GM12878 (cell line): ENCODE measurements at regions not wholly inside any gene's neighbourhood (a gene's known extent, or its start where the extent isn't known, plus 50 kb on each side); places are given as distances from the start of the nearest gene placed in this dataset.

Experiments used
- ATAC-seq: fragments of 200-7000 bp; cut with Tn5 transposase; 3 replicates; pipeline ENCODE4 v1.9.1; 2020; ENCODE audit warnings: mild to moderate bottlenecking, moderate library complexity
- BruUV-seq: library from RNA; stranded (reverse); fragments of 400-500 nt; replicated peaks from 2 replicates; lab custom pipeline; 2021; lab: Mats Ljungman, UMichigan
- CTCF ChIA-PET: fragments of 300-600 bp; sonication (Branson Sonifier 250); formaldehyde crosslinking; extraction: SDS; loops from one replicate; lab custom pipeline; 2021; ENCODE audit warnings: inconsistent platforms; lab: Yijun Ruan, JAX
- POLR2A ChIA-PET: fragments of 350-600 bp; formaldehyde crosslinking; extraction: SDS; loops from one replicate; lab custom pipeline; 2021; ENCODE audit warnings: inconsistent platforms; lab: Charles Lee
- RAD21 ChIA-PET: fragments of 300-600 bp; sonication (Branson Sonifier 250); formaldehyde crosslinking; loops from one replicate; lab custom pipeline; 2023; ENCODE audit warnings: antibody characterized with exemption; ENCODE audit not compliant: unreplicated experiment; lab: Charles Lee
- SMC1A ChIA-PET: fragments of 300-600 bp; sonication (Branson Sonifier 250); formaldehyde crosslinking; loops from one replicate; lab custom pipeline; 2023; ENCODE audit not compliant: unreplicated experiment, uncharacterized antibody; lab: Charles Lee
- DNase-seq: peaks from one replicate; pipeline ENCODE4 v3.0.0-alpha.2; 2011; ENCODE audit warnings: low read depth, low spot score
- FAIRE-seq: peaks from 3 replicates; lab custom pipeline; 2011; peaks lifted over from hg19 to GRCh38; lab: Jason Lieb, UNC
- H2AFZ ChIP-seq: 2 replicates; pipeline ENCODE4 v1.6.0; 2011; ENCODE audit warnings: low read depth, low read length, control low read depth; ENCODE audit not compliant: control insufficient read depth
- H3K27ac ChIP-seq: 2 replicates; pipeline ENCODE4 v1.5.1; 2011; ENCODE audit warnings: control low read depth; ENCODE audit not compliant: control insufficient read depth, insufficient read depth
- H3K27me3 ChIP-seq, 2 experiments: replicated peaks in 1 of 2; 2 replicates each; pipeline versions ENCODE4 v1.6.0 to v1.6.1; 2011; ENCODE audit warnings: low read length in 1 of 2; ENCODE audit not compliant: control insufficient read depth in 2 of 2, insufficient read depth in 2 of 2
- H3K36me3 ChIP-seq, 2 experiments: 2 replicates each; pipeline ENCODE4 v1.5.1; 2011; ENCODE audit warnings: low read length in 1 of 2; ENCODE audit not compliant: control insufficient read depth in 2 of 2, insufficient read depth in 2 of 2
- H3K4me1 ChIP-seq: 2 replicates; pipeline ENCODE4 v1.6.1; 2011; ENCODE audit warnings: mild to moderate bottlenecking, low read length, moderate library complexity, mixed read lengths; ENCODE audit not compliant: control insufficient read depth, insufficient read depth
- H3K4me2 ChIP-seq: 2 replicates; pipeline ENCODE4 v1.6.0; 2011; ENCODE audit warnings: control low read depth; ENCODE audit not compliant: control insufficient read depth, insufficient read depth
- H3K4me3 ChIP-seq: fragments of 200-600 bp; sonication (generic); 2 replicates; pipeline ENCODE4 v1.5.1; 2016
- H3K79me2 ChIP-seq: 2 replicates; pipeline ENCODE4 v1.6.0; 2011; ENCODE audit warnings: low read length; ENCODE audit not compliant: control insufficient read depth, insufficient read depth
- H3K9ac ChIP-seq: 2 replicates; pipeline ENCODE4 v1.8.0; 2011; ENCODE audit warnings: low read length, control low read depth, mixed read lengths; ENCODE audit not compliant: control insufficient read depth, insufficient read depth
- H3K9me3 ChIP-seq: replicated peaks from 3 replicates; pipeline ENCODE4 v1.5.1; 2011; ENCODE audit warnings: mild to moderate bottlenecking, low read length; ENCODE audit not compliant: control insufficient read depth, insufficient read depth
- H4K20me1 ChIP-seq: 2 replicates; pipeline ENCODE4 v1.6.0; 2011; ENCODE audit not compliant: control insufficient read depth, insufficient read depth
- BRCA1 ChIP-seq: IDR thresholded peaks from 2 replicates; pipeline ENCODE4 v1.6.1; 2011; ENCODE audit warnings: low read depth, low read length, improper control_type of control experiment
- CHD1 ChIP-seq: IDR thresholded peaks from 2 replicates; pipeline ENCODE4 v1.6.1; 2012; ENCODE audit warnings: low read depth, low read length, improper control_type of control experiment
- CHD4 ChIP-seq: fragments of 200-600 bp; sonication (generic); IDR thresholded peaks from 2 replicates; pipeline ENCODE4 v1.6.1; 2016; ENCODE audit warnings: mild to moderate bottlenecking
- FOS ChIP-seq: IDR thresholded peaks from 3 replicates; pipeline ENCODE4 v1.6.1; 2011; ENCODE audit warnings: borderline replicate concordance; ENCODE audit not compliant: insufficient read length; ENCODE audit errors: extremely low read depth
- IKZF1 ChIP-seq: fragments of 450-650 bp; conservative IDR thresholded peaks from 2 replicates; pipeline ENCODE4 v1.6.1; 2017; ENCODE audit warnings: antibody characterized with exemption, mild to moderate bottlenecking
- PKNOX1 ChIP-seq: fragments of 450-650 bp; IDR thresholded peaks from 2 replicates; pipeline ENCODE4 v1.6.1; 2016; ENCODE audit warnings: mild to moderate bottlenecking
- PML ChIP-seq: IDR thresholded peaks from 2 replicates; pipeline ENCODE4 v1.6.1; 2012; ENCODE audit warnings: low read length, inconsistent platforms
- RBBP5 ChIP-seq: fragments of 200-600 bp; sonication (generic); conservative IDR thresholded peaks from 2 replicates; pipeline ENCODE4 v1.6.1; 2016
- RCOR1 ChIP-seq: conservative IDR thresholded peaks from 2 replicates; pipeline ENCODE4 v1.6.1; 2012; ENCODE audit warnings: low read depth, low read length, improper control_type of control experiment
- SMARCA5 ChIP-seq: fragments of 450-650 bp; IDR thresholded peaks from 2 replicates; pipeline ENCODE4 v1.6.1; 2017; ENCODE audit warnings: mild to moderate bottlenecking
- SP1 ChIP-seq: IDR thresholded peaks from one replicate; pipeline ENCODE4 v1.6.1; 2011; ENCODE audit warnings: low read depth, low read length
- STAT1 ChIP-seq: fragments of 450-650 bp; conservative IDR thresholded peaks from 2 replicates; pipeline ENCODE4 v1.6.1; 2014; ENCODE audit warnings: antibody characterized with exemption, mild to moderate bottlenecking
- TARDBP ChIP-seq: IDR thresholded peaks from 2 replicates; pipeline ENCODE4 v1.6.1; 2016; ENCODE audit warnings: borderline replicate concordance
- TBL1XR1 ChIP-seq: IDR thresholded peaks from 2 replicates; pipeline ENCODE4 v1.6.1; 2012; ENCODE audit warnings: low read depth, low read length, improper control_type of control experiment
- ZNF384 ChIP-seq: IDR thresholded peaks from 2 replicates; pipeline ENCODE4 v1.6.1; 2012; ENCODE audit warnings: low read depth, mild to moderate bottlenecking, low read length, improper control_type of control experiment, borderline replicate concordance
- WGBS: methylation state at CpG from one replicate; pipeline ENCODE4 v1.1.6; 2016; ENCODE audit warnings: low lambda C conversion rate; ENCODE audit not compliant: insufficient replicate concordance, insufficient coverage; ENCODE audit errors: missing lambda C conversion rate; 5-methylcytosine and 5-hydroxymethylcytosine counted together
- in situ Hi-C: fragments of 300-500 bp; cut with MboI; formaldehyde crosslinking; loops from 9 replicates; pipeline ENCODE4 v1.14.3; 2018; ENCODE audit warnings: mixed read lengths
- intact Hi-C: fragments of 100-400 bp; cut with micrococcal nuclease; formaldehyde crosslinking; loops from one replicate; pipeline ENCODE4 v1.14.2; 2022; ENCODE audit not compliant: unreplicated experiment
- TF ChIP-seq, protein P1 (sequence below): IDR thresholded peaks from 2 replicates; pipeline ENCODE4 v1.6.1; 2011; ENCODE audit warnings: low read depth, mild to moderate bottlenecking, low read length, moderate library complexity, borderline replicate concordance; ENCODE audit errors: extremely low read depth

DNA sequence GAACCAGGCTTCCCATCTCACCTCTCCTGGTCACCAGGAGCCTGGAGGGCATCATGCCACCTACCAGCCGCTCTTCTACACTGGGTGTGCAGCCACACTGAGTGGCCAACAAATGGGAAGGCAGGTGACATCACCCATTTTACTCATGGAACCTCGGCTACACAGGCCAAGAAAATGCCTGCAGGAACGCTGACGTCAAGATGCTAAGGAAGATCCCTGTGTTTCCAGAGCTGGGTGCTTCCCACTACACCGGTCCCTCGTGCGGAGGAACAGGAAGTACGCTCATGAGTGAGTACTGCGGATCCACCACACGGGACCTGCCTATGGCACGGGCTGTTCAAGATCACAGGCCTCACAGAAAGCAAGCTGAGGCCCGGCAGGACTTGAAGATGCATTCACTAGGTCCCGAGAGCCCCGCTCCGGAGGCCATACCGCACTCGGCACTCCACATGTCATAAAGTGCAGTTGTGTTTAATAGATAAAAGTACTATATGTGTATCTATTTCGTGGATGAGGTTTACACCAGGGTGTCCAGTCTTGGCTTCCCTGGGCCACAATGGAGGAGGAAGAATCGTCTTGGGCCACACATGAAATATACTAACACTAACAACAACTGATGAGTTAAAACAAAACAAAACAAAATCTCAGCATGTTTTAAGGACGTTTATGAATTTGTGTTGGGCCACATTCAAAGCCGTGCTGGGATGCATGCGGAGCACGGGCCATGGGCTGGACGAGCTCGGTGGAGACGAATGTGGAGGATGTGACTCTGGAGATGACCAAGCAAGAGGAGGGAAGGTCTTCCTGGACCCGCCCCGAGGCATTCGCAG is 257.9 kb downstream of the THBS2 start:
- Histone ChIP-seq H3K36me3 (no peaks in the 10 kb centered on the region), H2AFZ (no peak overlapping the region), H3K9me3 (no peaks in the 10 kb centered on the region), H3K4me3 (no peak overlapping the region), H3K27ac (no peak overlapping the region), H3K79me2 (no peaks in the 10 kb centered on the region), H3K4me2 (no peak overlapping the region), H3K4me1 (no peaks in the 10 kb centered on the region), H3K27me3 (no peaks in the 10 kb centered on the region), H4K20me1 (no peaks in the 10 kb centered on the region), H3K9ac (no peak overlapping the region)
- POLR2A ChIA-PET, result no interaction called here
- ATAC-seq, result no peak
- no peak for FAIRE-seq
- in situ Hi-C loops, result no loop called here
- TF ChIP-seq PML (no peak), RCOR1 (no peak), IKZF1 (no peak), TBL1XR1 (no peak), RBBP5 (no peak), PKNOX1 (no peak), FOS (no peak), CHD4 (no peak), SP1 (no peak), TARDBP (no peak), BRCA1 (no peak), ZNF384 (no peak), STAT1 (no peak), CHD1 (no peak), SMARCA5 (no peak)
- TF ChIP-seq, protein P1, sequence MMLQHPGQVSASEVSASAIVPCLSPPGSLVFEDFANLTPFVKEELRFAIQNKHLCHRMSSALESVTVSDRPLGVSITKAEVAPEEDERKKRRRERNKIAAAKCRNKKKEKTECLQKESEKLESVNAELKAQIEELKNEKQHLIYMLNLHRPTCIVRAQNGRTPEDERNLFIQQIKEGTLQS, result no peak
- intact Hi-C loops, result no loop called here
- DNase-seq, result no peak
- BruUV-seq, result no TSS peak
- CTCF ChIA-PET, result no interaction called here
- RAD21 ChIA-PET, result no interaction called here
- WGBS, result 54% methylated on average over 29 of the region's 29 CpGs
- SMC1A ChIA-PET, result no interaction called here
